ENCODE measurements at regions not wholly inside any gene's neighbourhood (a gene's known extent, or its start where the extent isn't known, plus 50 kb on each side); places are given as distances from the start of the nearest gene placed in this dataset.

GRCh38 chr10:114881901-114882300 is 56.1 kb upstream of the TRUB1 start:
- TF ChIP-seq CTCF (IDR thresholded peaks at IDR 0.05; ENCODE audit: poor library complexity, severe bottlenecking) (no peak), REST (IDR thresholded peaks at IDR 0.05; ENCODE audit: borderline replicate concordance) (no peak), SMC3 (conservative IDR thresholded peaks at IDR 0.05; ENCODE audit: poor library complexity) (no peak), POLR2AphosphoS5 (IDR thresholded peaks at IDR 0.05) (no peak), EP300 (conservative IDR thresholded peaks at IDR 0.05; ENCODE audit: poor library complexity, severe bottlenecking) (no peak), EZH2 (IDR thresholded peaks at IDR 0.05; ENCODE audit: borderline replicate concordance, insufficient read depth, low read length, poor library complexity, severe bottlenecking) (no peak), TAF1 (IDR thresholded peaks at IDR 0.05; ENCODE audit: low read depth) (no peak), RAD21 (conservative IDR thresholded peaks at IDR 0.05) (no peak), MXI1 (conservative IDR thresholded peaks at IDR 0.05; ENCODE audit: poor library complexity, severe bottlenecking) (no peak)
- H3K36me3 ChIP-seq (ENCODE audit: insufficient read depth, low read length): no peaks in the 10 kb centered on the region
- no peak overlapping the region for H3K4me2 ChIP-seq (ENCODE audit: low read length)
- H3K9me3 ChIP-seq (ENCODE audit: low read length): no peaks in the 10 kb centered on the region
- H3K79me2 ChIP-seq (replicated peaks; ENCODE audit: insufficient read depth, low read length): no peaks in the 10 kb centered on the region
- H3K9me2 ChIP-seq (ENCODE audit: insufficient read depth, low read length): no peaks in the 10 kb centered on the region
- H3K9ac ChIP-seq (ENCODE audit: low read length): no peak overlapping the region
- no peaks in the 10 kb centered on the region for H3K27me3 ChIP-seq (ENCODE audit: insufficient read depth, low read depth, low read length)
- H3K27ac ChIP-seq (ENCODE audit: low read length): no peak overlapping the region
- H4K20me1 ChIP-seq (ENCODE audit: insufficient read depth): no peaks in the 10 kb centered on the region
- no peak overlapping the region for H2AFZ ChIP-seq (ENCODE audit: low read depth, low read length)
- H3F3A ChIP-seq (ENCODE audit: insufficient read depth, low read length, poor library complexity, severe bottlenecking): no peaks in the 10 kb centered on the region
- no peak overlapping the region for H3K4me3 ChIP-seq (ENCODE audit: low read length)

- Histone ChIP-seq H2AFZ (ENCODE audit: low read depth, low read length) (no peak overlapping the region), H3K79me2 (replicated peaks; ENCODE audit: insufficient read depth, low read length) (no peaks in the 10 kb centered on the region), H3K4me2 (ENCODE audit: low read length) (no peak overlapping the region), H3K9ac (ENCODE audit: low read length) (no peak overlapping the region), H4K20me1 (ENCODE audit: insufficient read depth) (no peaks in the 10 kb centered on the region), H3K4me3 (ENCODE audit: low read length) (no peak overlapping the region), H3K27ac (ENCODE audit: low read length) (no peak overlapping the region), H3K27me3 (ENCODE audit: insufficient read depth, low read depth, low read length) (no peaks in the 10 kb centered on the region), H3F3A (ENCODE audit: insufficient read depth, low read length, poor library complexity, severe bottlenecking) (no peaks in the 10 kb centered on the region), H3K36me3 (ENCODE audit: insufficient read depth, low read length) (no peaks in the 10 kb centered on the region), H3K9me3 (ENCODE audit: low read length) (no peaks in the 10 kb centered on the region), H3K9me2 (ENCODE audit: insufficient read depth, low read length) (no peaks in the 10 kb centered on the region)
- TF ChIP-seq MXI1 (conservative IDR thresholded peaks at IDR 0.05; ENCODE audit: poor library complexity, severe bottlenecking) (no peak), EP300 (conservative IDR thresholded peaks at IDR 0.05; ENCODE audit: poor library complexity, severe bottlenecking) (no peak), RAD21 (conservative IDR thresholded peaks at IDR 0.05) (no peak), CTCF (IDR thresholded peaks at IDR 0.05; ENCODE audit: poor library complexity, severe bottlenecking) (no peak), SMC3 (conservative IDR thresholded peaks at IDR 0.05; ENCODE audit: poor library complexity) (no peak), REST (IDR thresholded peaks at IDR 0.05; ENCODE audit: borderline replicate concordance) (no peak), TAF1 (IDR thresholded peaks at IDR 0.05; ENCODE audit: low read depth) (no peak), EZH2 (IDR thresholded peaks at IDR 0.05; ENCODE audit: borderline replicate concordance, insufficient read depth, low read length, poor library complexity, severe bottlenecking) (no peak), POLR2AphosphoS5 (IDR thresholded peaks at IDR 0.05) (no peak)
Observed at GRCh38 chr10:114885443-114885842, 52.6 kb upstream of the TRUB1 start.
